ENCODE measurements at regions not wholly inside any gene's neighbourhood (a gene's known extent, or its start where the extent isn't known, plus 50 kb on each side); places are given as distances from the start of the nearest gene placed in this dataset.
"Not testable (repeated sequence)": the region's sequence is repeated elsewhere in the genome, so short reads cannot be mapped to it uniquely, and the experiment has no call there.

DNA sequence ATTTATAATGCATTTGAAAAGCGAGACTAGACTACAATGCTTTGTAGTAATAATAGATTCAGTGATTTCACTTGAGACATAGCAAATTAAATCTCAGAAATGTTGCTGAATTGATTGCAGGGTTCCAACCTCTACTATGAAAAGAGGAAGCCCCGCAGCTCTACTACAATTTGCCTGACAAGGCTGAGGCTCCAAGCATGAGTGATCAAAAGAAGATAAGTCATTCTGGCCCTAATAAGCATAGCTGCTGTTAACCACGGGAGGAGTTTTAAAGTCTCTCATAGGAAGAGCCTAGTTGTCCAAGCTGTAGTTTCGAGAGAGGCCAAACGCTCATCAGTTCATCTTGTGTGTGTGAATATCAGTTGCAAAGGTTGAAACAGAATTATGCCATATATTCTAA is 920.6 kb downstream of the SPATA31A7 start:
- DNase-seq; H3K36me3 ChIP-seq (replicated peaks; ENCODE audit: control insufficient read depth, insufficient read depth, low read length); H3K4me3 ChIP-seq (ENCODE audit: insufficient read depth, low read depth, low read length); H3K27me3 ChIP-seq (ENCODE audit: control insufficient read depth, insufficient read depth, low read length): not testable (repeated sequence)

DNA sequence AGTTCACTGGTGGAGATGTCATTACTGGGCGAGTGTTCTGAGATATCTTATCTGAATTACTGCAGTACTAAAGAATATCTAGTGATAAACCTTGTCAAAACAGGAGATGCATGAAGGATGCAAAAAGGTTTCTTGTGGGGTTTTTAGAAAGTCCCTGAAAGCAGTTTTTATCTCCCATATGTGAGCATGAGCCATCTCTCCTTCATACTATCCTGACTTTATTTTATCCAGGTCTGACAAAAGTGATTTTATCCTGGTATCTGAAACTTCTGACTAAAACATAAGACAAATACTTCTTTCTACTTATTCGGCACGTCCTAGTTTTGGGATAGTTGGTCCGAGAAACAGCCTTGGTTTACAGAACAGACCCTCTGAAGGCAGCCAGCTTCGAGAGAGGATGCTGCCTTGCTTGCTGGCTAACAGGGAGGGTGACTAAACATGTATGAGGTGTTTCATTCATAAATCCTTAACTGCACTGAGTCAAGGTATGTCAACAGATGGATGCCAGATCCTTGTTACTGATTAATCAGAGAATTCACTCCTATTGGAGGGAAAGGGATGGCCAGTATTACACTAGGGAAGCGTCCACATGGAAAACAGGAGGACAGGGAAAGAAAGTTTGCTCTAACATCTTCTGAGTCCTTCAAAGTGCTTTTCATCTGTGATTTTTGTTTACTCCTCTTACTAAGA is 927.3 kb downstream of the SPATA31A7 start:
- not testable (repeated sequence) for DNase-seq; H3K36me3 ChIP-seq (replicated peaks; ENCODE audit: control insufficient read depth, insufficient read depth, low read length); H3K4me3 ChIP-seq (ENCODE audit: insufficient read depth, low read depth, low read length); H3K27me3 ChIP-seq (ENCODE audit: control insufficient read depth, insufficient read depth, low read length)

DNA sequence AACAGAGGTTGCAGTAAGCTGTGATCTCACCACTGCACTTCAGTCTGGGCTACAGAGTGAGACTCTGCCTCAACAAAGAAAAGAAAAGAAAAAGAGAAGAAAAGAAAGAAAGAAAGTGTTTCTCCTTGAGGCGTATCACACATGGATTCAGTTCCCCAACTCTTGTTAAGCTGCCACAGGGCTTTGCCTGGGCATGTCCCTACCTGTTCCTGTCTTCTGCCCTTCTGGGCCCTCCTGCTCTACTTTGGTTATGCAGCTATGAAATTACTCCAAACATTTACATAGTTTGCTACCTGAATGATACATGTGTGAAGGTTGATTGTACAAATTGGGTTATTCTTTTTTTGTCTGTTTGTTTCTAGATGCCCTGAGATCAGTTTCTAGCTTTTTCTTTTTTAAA is 929.8 kb downstream of the SPATA31A7 start:
- not testable (repeated sequence) for H3K27me3 ChIP-seq (ENCODE audit: control insufficient read depth, insufficient read depth, low read length); H3K36me3 ChIP-seq (replicated peaks; ENCODE audit: control insufficient read depth, insufficient read depth, low read length); DNase-seq; H3K4me3 ChIP-seq (ENCODE audit: insufficient read depth, low read depth, low read length)

DNA sequence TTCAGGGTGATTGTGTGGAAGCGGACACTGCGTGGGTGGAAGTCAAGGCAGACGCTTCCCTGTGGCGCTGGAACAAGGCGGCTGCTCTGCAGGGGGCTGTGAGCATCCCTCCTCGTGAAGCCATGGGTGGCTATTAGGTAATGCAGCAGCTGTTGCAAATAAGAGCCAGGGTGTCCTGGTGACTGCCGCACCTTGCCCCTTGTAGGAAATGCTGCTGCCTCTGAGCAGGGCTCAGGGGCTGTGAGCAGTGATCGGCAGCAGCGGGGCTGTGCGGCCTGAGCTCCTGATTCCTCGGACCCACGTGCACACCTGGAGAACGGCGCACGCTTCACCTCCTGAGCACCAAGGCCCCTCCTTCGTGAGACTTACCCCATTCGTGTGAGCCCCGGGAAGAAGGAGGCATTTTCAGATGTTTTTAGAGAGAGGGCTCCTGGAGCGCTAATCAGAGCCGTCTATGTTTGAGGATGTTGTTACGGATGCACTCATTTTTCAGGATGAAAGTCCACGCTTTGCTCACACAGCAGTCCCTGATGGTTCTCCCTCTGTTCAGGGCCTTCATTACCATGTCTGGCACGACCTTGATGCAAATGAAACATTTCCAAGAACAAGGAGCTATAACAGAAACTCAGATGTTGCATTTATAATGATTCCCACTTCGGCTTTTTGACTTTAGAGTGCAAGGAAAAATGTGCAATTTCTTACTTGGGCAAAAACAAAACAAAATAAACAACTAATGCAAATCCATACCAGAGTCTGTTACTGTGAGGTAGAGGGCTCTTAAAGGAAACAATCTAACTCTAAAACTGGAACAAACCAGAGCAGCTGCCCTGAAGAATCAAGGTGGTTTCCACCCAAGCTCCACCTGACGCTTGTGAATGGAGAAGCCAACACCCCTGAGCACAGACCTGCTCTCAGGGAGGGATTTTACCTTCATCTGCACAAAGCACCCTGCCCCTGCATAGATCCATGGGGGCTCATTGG is 936.1 kb downstream of the SPATA31A7 start:
- not testable (repeated sequence) for H3K4me3 ChIP-seq (ENCODE audit: insufficient read depth, low read depth, low read length); H3K27me3 ChIP-seq (ENCODE audit: control insufficient read depth, insufficient read depth, low read length); DNase-seq; H3K36me3 ChIP-seq (replicated peaks; ENCODE audit: control insufficient read depth, insufficient read depth, low read length)

DNA sequence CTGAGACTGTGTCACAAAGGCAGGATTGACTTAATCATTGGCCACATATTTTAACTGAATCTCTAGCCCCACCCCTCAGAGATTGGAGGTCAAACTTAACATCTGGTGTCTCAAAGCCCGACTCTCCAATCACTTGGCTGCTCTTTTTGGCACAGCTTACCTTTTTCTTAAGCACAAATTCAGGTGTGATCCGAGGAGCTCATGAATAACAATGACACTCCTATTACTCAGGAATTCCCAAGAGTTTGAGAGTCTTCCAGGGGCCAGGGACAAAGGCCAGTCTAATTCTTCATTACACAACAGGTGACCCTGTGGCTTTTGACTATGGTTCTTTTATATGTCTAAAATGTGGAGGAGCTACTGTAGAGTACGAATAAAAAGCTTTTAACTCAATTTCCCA is 945.2 kb downstream of the SPATA31A7 start:
- DNase-seq; H3K36me3 ChIP-seq (replicated peaks; ENCODE audit: control insufficient read depth, insufficient read depth, low read length); H3K4me3 ChIP-seq (ENCODE audit: insufficient read depth, low read depth, low read length); H3K27me3 ChIP-seq (ENCODE audit: control insufficient read depth, insufficient read depth, low read length): not testable (repeated sequence)

DNA sequence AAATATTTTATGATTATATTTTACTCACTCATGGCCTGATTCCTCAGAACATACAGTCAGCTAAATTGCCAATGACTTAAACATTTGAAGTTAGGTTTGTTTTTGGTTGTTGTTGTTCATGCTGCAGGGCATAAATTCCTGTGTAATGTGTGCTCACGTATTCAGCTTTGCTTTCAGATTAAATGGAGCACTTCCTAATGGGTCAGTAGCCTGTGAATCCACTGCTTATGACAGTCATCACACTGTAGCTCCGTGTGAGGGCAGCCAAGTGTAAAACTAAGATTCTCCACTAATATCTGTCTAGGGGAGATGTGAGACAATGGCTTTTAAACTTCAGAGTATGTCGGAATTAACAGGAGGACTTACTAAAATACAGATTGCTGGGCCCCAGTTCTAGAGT is 955.8 kb downstream of the SPATA31A7 start:
- not testable (repeated sequence) for H3K4me3 ChIP-seq (ENCODE audit: insufficient read depth, low read depth, low read length); H3K36me3 ChIP-seq (replicated peaks; ENCODE audit: control insufficient read depth, insufficient read depth, low read length); H3K27me3 ChIP-seq (ENCODE audit: control insufficient read depth, insufficient read depth, low read length); DNase-seq
